H1 (cell line): ENCODE measurements at regions not wholly inside any gene's neighbourhood (a gene's known extent, or its start where the extent isn't known, plus 50 kb on each side); places are given as distances from the start of the nearest gene placed in this dataset.

Experiments used
- CTCF ChIA-PET: fragments of 300-600 bp; sonication (Branson Sonifier 250); formaldehyde crosslinking; loops from one replicate; lab custom pipeline; 2021; ENCODE audit not compliant: partially characterized antibody; lab: Charles Lee
- POLR2A ChIA-PET: fragments of 300-600 bp; sonication (Branson Sonifier 250); formaldehyde crosslinking; loops from one replicate; lab custom pipeline; 2021; ENCODE audit warnings: inconsistent platforms; ENCODE audit not compliant: partially characterized antibody; lab: Charles Lee
- DNase-seq, 2 experiments: peaks; one replicate each; pipeline versions ENCODE4 v3.0.0 to v3.0.0-alpha.2; 2010 to 2022; ENCODE audit warnings: low spot score in 2 of 2, low read depth in 1 of 2, mixed read lengths in 1 of 2
- FAIRE-seq: peaks from 2 replicates; lab custom pipeline; 2011; peaks lifted over from hg19 to GRCh38; lab: Jason Lieb, UNC
- H2AFZ ChIP-seq: 2 replicates; pipeline ENCODE4 v1.8.1; 2012; ENCODE audit warnings: low read length, inconsistent platforms
- H2AK5ac ChIP-seq: 2 replicates; pipeline ENCODE4 v1.6.1; 2013; ENCODE audit warnings: low read depth, low read length
- H2BK120ac ChIP-seq: replicated peaks from 2 replicates; pipeline ENCODE3; 2013; ENCODE audit warnings: low read depth, low read length, inconsistent platforms
- H2BK12ac ChIP-seq: 2 replicates; pipeline ENCODE4 v1.6.1; 2013; ENCODE audit warnings: low read depth, low read length
- H2BK15ac ChIP-seq: 2 replicates; pipeline ENCODE4 v1.6.1; 2013; ENCODE audit warnings: low read length
- H2BK20ac ChIP-seq: 2 replicates; pipeline ENCODE4 v1.6.1; 2013; ENCODE audit warnings: low read length
- H2BK5ac ChIP-seq: 2 replicates; pipeline ENCODE4 v1.6.1; 2013; ENCODE audit warnings: low read depth, low read length
- H3K14ac ChIP-seq: 2 replicates; pipeline ENCODE4 v1.6.1; 2013; ENCODE audit warnings: inconsistent platforms; ENCODE audit not compliant: insufficient read length
- H3K18ac ChIP-seq: 2 replicates; pipeline ENCODE4 v1.6.1; 2013; ENCODE audit warnings: low read length; ENCODE audit errors: extremely low read depth
- H3K23ac ChIP-seq: 2 replicates; pipeline ENCODE4 v1.6.1; 2013; ENCODE audit warnings: inconsistent platforms; ENCODE audit not compliant: insufficient read length
- H3K23me2 ChIP-seq: 2 replicates; pipeline ENCODE4 v1.6.1; 2013; ENCODE audit warnings: low read depth, low read length
- H3K27ac ChIP-seq: 2 replicates; pipeline ENCODE4 v1.6.1; 2011; ENCODE audit warnings: low read depth, low read length, inconsistent platforms
- H3K27me3 ChIP-seq, 4 experiments: replicated peaks in 1 of 4; 1 replicate in 1 of 4; 2 replicates in 3 of 4; pipeline versions ENCODE4 v1.6.1 to v1.8.1; 2011 to 2013; ENCODE audit warnings: low read length in 3 of 4, mild to moderate bottlenecking in 3 of 4, inconsistent platforms in 2 of 4, mixed read lengths in 2 of 4, moderate library complexity in 1 of 4; ENCODE audit not compliant: control insufficient read depth in 3 of 4, insufficient read depth in 3 of 4; ENCODE audit errors: extremely low read depth in 1 of 4
- H3K36me3 ChIP-seq, 4 experiments: 2 replicates each; pipeline versions ENCODE4 v1.6.1 to v1.8.1; 2011 to 2013; ENCODE audit warnings: mild to moderate bottlenecking in 4 of 4, low read length in 3 of 4, moderate library complexity in 2 of 4, control low read depth in 1 of 4, inconsistent platforms in 1 of 4; ENCODE audit not compliant: insufficient read depth in 4 of 4, control insufficient read depth in 2 of 4
- H3K4ac ChIP-seq: replicated peaks from 2 replicates; pipeline ENCODE3; 2013; ENCODE audit warnings: low read length, low read depth, mixed read lengths, inconsistent platforms; ENCODE audit not compliant: insufficient read length
- H3K4me1 ChIP-seq, 4 experiments: replicated peaks in 1 of 4; 1 replicate in 1 of 4; 2 replicates in 3 of 4; pipeline versions ENCODE4 v1.6.1 to v1.8.1; 2011 to 2013; ENCODE audit warnings: low read length in 3 of 4, inconsistent platforms in 2 of 4, mixed read lengths in 1 of 4; ENCODE audit not compliant: insufficient read depth in 4 of 4, control insufficient read depth in 3 of 4
- H3K4me2 ChIP-seq, 2 experiments: 2 replicates each; pipeline versions ENCODE4 v1.6.1 to v1.8.1; 2011 to 2013; ENCODE audit warnings: low read depth in 2 of 2, low read length in 2 of 2, control low read depth in 1 of 2, inconsistent platforms in 1 of 2, mild to moderate bottlenecking in 1 of 2; ENCODE audit not compliant: insufficient read depth in 1 of 2
- H3K4me3 ChIP-seq, 4 experiments: fragments of 200-600, 300-600 bp in 1 of 4; sonication (generic), shearing (Covaris generic), sonication (Bioruptor Twin) in 1 of 4; 2 replicates each; pipeline versions ENCODE4 v1.5.1 to v1.8.1; 2011 to 2016; ENCODE audit warnings: low read length in 4 of 4, low read depth in 3 of 4, control low read depth in 2 of 4, inconsistent platforms in 2 of 4, mild to moderate bottlenecking in 2 of 4, mixed read lengths in 1 of 4, moderate library complexity in 1 of 4; ENCODE audit not compliant: insufficient read depth in 2 of 4; ENCODE audit errors: extremely low read depth in 1 of 4
- H3K56ac ChIP-seq: replicated peaks from 2 replicates; pipeline ENCODE3; 2013; ENCODE audit warnings: low read depth, mild to moderate bottlenecking, mixed read lengths, low read length, inconsistent platforms; ENCODE audit not compliant: insufficient read length
- H3K79me1 ChIP-seq: 2 replicates; pipeline ENCODE4 v1.6.1; 2013; ENCODE audit warnings: low read depth, low read length, control low read depth
- H3K79me2 ChIP-seq, 2 experiments: 2 replicates each; pipeline versions ENCODE4 v1.6.1 to v1.8.1; 2012 to 2013; ENCODE audit warnings: low read length in 2 of 2, mild to moderate bottlenecking in 2 of 2, inconsistent platforms in 1 of 2; ENCODE audit not compliant: insufficient read depth in 2 of 2, control insufficient read depth in 1 of 2
- H3K9ac ChIP-seq, 4 experiments: replicated peaks in 1 of 4; 1 replicate in 1 of 4; 2 replicates in 3 of 4; pipeline versions ENCODE4 v1.6.1 to v1.8.1; 2011 to 2013; ENCODE audit warnings: low read depth in 3 of 4, low read length in 3 of 4, control low read depth in 2 of 4, mild to moderate bottlenecking in 2 of 4, moderate library complexity in 2 of 4, inconsistent platforms in 1 of 4; ENCODE audit errors: extremely low read depth in 1 of 4
- H3K9me3 ChIP-seq, 2 experiments: 2 replicates each; pipeline versions ENCODE4 v1.6.1 to v1.8.1; 2012 to 2013; ENCODE audit warnings: mild to moderate bottlenecking in 2 of 2, moderate library complexity in 2 of 2, control low read depth in 1 of 2, inconsistent platforms in 1 of 2, low read depth in 1 of 2, low read length in 1 of 2, mixed read lengths in 1 of 2; ENCODE audit not compliant: insufficient read depth in 2 of 2
- H4K20me1 ChIP-seq, 2 experiments: replicated peaks in 1 of 2; 2 replicates each; pipeline versions ENCODE3 to v1.8.1; 2011 to 2013; ENCODE audit warnings: inconsistent platforms in 2 of 2, low read length in 2 of 2, mild to moderate bottlenecking in 1 of 2; ENCODE audit not compliant: insufficient read depth in 2 of 2, control insufficient read depth in 1 of 2
- H4K5ac ChIP-seq: 2 replicates; pipeline ENCODE4 v1.6.1; 2013; ENCODE audit warnings: low read length, low read depth, mixed read lengths, inconsistent platforms; ENCODE audit not compliant: insufficient read length
- H4K8ac ChIP-seq: 2 replicates; pipeline ENCODE4 v1.8.0; 2013; ENCODE audit warnings: mild to moderate bottlenecking, moderate library complexity, low read length, inconsistent platforms; ENCODE audit not compliant: insufficient read depth; ENCODE audit errors: extremely low read depth
- H4K91ac ChIP-seq: replicated peaks from 2 replicates; pipeline ENCODE3; 2013; ENCODE audit warnings: low read length, mixed read lengths, inconsistent platforms; ENCODE audit not compliant: insufficient read length
- CBX8 ChIP-seq: fragments of 300-800, 300-1000 bp; sonication (generic); IDR thresholded peaks from 2 replicates; pipeline ENCODE4 v1.7.1; 2016; ENCODE audit warnings: low read depth, low read length, borderline replicate concordance
- CHD2 ChIP-seq: IDR thresholded peaks from 2 replicates; pipeline ENCODE4 v1.6.1; 2012; ENCODE audit warnings: low read length, improper control_type of control experiment
- GTF2F1 ChIP-seq: IDR thresholded peaks from 2 replicates; pipeline ENCODE4 v1.6.1; 2012; ENCODE audit warnings: low read depth, low read length, improper control_type of control experiment, borderline replicate concordance
- KDM5A ChIP-seq: fragments of 200-600 bp; IDR thresholded peaks from 2 replicates; pipeline ENCODE4 v1.7.1; 2012; ENCODE audit warnings: mild to moderate bottlenecking, low read length, inconsistent platforms, mixed read lengths
- PHF8 ChIP-seq: fragments of 200-600 bp; sonication (generic); conservative IDR thresholded peaks from 2 replicates; pipeline ENCODE4 v1.7.1; 2012; ENCODE audit warnings: low read depth, mild to moderate bottlenecking, inconsistent platforms, low read length, moderate library complexity
- POU5F1 ChIP-seq: IDR thresholded peaks from 2 replicates; pipeline ENCODE4 v1.6.1; 2011; ENCODE audit warnings: low read depth, mild to moderate bottlenecking, low read length, moderate library complexity
- RAD21 ChIP-seq, 2 experiments: IDR thresholded peaks in 1 of 2; conservative IDR thresholded peaks in 1 of 2; 2 replicates each; pipeline ENCODE4 v1.6.1; 2011; ENCODE audit warnings: low read depth in 2 of 2, low read length in 2 of 2, improper control_type of control experiment in 1 of 2, inconsistent platforms in 1 of 2, mild to moderate bottlenecking in 1 of 2, moderate library complexity in 1 of 2
- RNF2 ChIP-seq: fragments of 200-900, 300-1000 bp; sonication (generic); IDR thresholded peaks from 2 replicates; pipeline ENCODE4 v1.7.1; 2016; ENCODE audit warnings: borderline replicate concordance, low read depth, mild to moderate bottlenecking, antibody characterized with exemption, low read length; ENCODE audit not compliant: poor library complexity, severe bottlenecking; ENCODE audit errors: missing control alignments
- SIN3A ChIP-seq, 2 experiments: IDR thresholded peaks in 1 of 2; conservative IDR thresholded peaks in 1 of 2; 2 replicates each; pipeline ENCODE4 v1.6.1; 2011 to 2012; ENCODE audit warnings: low read length in 2 of 2, improper control_type of control experiment in 1 of 2, low read depth in 1 of 2, mild to moderate bottlenecking in 1 of 2
- SIX5 ChIP-seq: IDR thresholded peaks from 2 replicates; pipeline ENCODE4 v1.6.1; 2011; ENCODE audit warnings: mild to moderate bottlenecking, low read depth, low read length
- TCF12 ChIP-seq: IDR thresholded peaks from 2 replicates; pipeline ENCODE4 v1.6.1; 2011; ENCODE audit warnings: low read depth, mild to moderate bottlenecking, low read length
- YY1 ChIP-seq: IDR thresholded peaks from 2 replicates; pipeline ENCODE4 v1.6.1; 2011; ENCODE audit warnings: low read depth, mild to moderate bottlenecking, low read length

GRCh38 chr5:43802119-43802518 is 199.1 kb downstream of the NNT start (continued):
- no peak for TF ChIP-seq TCF12

- Histone ChIP-seq H2BK20ac (no peak overlapping the region), H3K4me1 (no peaks in the 10 kb centered on the region), H3K9me3 (0 out of 4 replicates have a peak, but pooled peaks cover 3% of the 10 kb centered on the region in 2 experiments), H3K27ac (no peak overlapping the region), H3K36me3 (no peaks in the 10 kb centered on the region), H3K18ac (no peak overlapping the region), H3K9ac (no peak overlapping the region), H2AK5ac (no peak overlapping the region), H4K91ac (no peak overlapping the region), H4K20me1 (no peaks in the 10 kb centered on the region), H3K79me2 (no peaks in the 10 kb centered on the region), H3K56ac (no peak overlapping the region), H2BK5ac (no peak overlapping the region), H2BK12ac (no peak overlapping the region), H3K23ac (no peak overlapping the region), H3K27me3 (no peaks in the 10 kb centered on the region), H4K8ac (no peak overlapping the region), H3K14ac (no peak overlapping the region), H2AFZ (no peak overlapping the region), H4K5ac (no peak overlapping the region), H2BK15ac (no peak overlapping the region), H3K4me3 (no peak overlapping the region), H3K4me2 (no peak overlapping the region), H3K23me2 (no peaks in the 10 kb centered on the region), H2BK120ac (no peak overlapping the region), H3K79me1 (no peaks in the 10 kb centered on the region), H3K4ac (no peak overlapping the region)
- DNase-seq (no peak), FAIRE-seq (no peak)
- POLR2A ChIA-PET = no interaction called here
- CTCF ChIA-PET = no interaction called here
- TF ChIP-seq CHD2 (no peak), PHF8 (no peak), KDM5A (no peak), POU5F1 (no peak), CBX8 (no peak), YY1 (no peak), GTF2F1 (no peak), SIX5 (no peak), SIN3A (conservative IDR thresholded peaks at IDR 0.05 in 1 of 2, IDR thresholded peaks at IDR 0.05 in 1 of 2; ENCODE audit: low read depth in 1 of 2, low read length in 2 of 2) (no peak), RAD21 (IDR thresholded peaks at IDR 0.05 in 1 of 2, conservative IDR thresholded peaks at IDR 0.05 in 1 of 2; ENCODE audit: low read depth in 2 of 2, low read length in 2 of 2) (no peak), RNF2 (no peak)
Measured at GRCh38 chr5:43798740-43799139, 195.8 kb downstream of the NNT start.
